Mononuclear cell (primary cell): ENCODE measurements at regions not wholly inside any gene's neighbourhood (a gene's known extent, or its start where the extent isn't known, plus 50 kb on each side); places are given as distances from the start of the nearest gene placed in this dataset.

Experiments used
- H3K27me3 ChIP-seq: 2 replicates; pipeline ENCODE4 v1.6.0; 2011; ENCODE audit warnings: low read length, control low read depth; ENCODE audit not compliant: insufficient read depth
- H3K4me1 ChIP-seq: 2 replicates; pipeline ENCODE4 v1.5.1; 2011; ENCODE audit warnings: mild to moderate bottlenecking, low read length, control low read depth; ENCODE audit not compliant: insufficient read depth
- H3K4me3 ChIP-seq: 2 replicates; pipeline ENCODE4 v1.5.1; 2011; ENCODE audit warnings: mild to moderate bottlenecking, low read length, moderate library complexity
- H3K9me3 ChIP-seq: 2 replicates; pipeline ENCODE4 v1.5.1; 2011; ENCODE audit warnings: low read depth, mild to moderate bottlenecking, control low read depth, low read length

DNA sequence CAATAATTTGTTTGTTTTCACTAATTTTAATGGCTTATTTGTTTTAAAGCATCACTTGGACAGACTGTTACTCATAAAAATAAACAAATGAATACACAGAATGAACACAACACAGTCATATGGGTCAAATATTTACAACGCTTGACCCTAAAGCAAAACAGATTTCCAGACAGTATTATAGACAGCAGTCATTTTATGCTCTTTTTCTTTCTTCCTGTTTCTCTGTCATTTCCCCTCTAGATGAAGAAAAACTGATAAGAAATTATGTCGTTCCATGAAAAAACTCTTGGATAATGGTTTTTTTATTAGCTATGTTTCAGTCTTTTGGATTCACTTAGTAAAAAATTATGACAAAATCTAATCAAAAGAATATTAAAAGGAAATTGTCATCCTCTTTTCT is 297.3 kb upstream of the NEGR1 start:
- Histone ChIP-seq H3K9me3 (no peaks in the 10 kb centered on the region), H3K27me3 (no peaks in the 10 kb centered on the region), H3K4me1 (no peaks in the 10 kb centered on the region), H3K4me3 (no peak overlapping the region)

DNA sequence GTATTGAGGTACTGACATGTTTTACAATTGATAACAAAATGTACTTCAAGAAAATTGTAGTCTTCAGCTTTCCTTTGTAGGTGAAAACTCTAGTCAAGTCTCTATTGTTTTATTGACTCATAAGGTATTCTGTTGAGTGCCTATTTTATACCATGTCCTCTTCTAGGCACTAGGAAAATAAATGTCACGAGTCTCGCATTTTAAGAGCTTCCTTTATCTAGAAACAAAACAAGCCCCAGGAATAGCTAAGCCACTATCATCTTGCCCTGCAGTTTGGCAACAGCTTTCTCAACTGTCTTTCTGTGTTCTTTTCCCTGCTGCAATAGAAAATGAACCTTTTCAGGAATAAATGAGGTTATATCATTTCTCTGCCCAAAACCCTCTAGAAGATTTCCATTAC is 288.5 kb upstream of the NEGR1 start:
- no peaks in the 10 kb centered on the region for H3K9me3 ChIP-seq
- no peaks in the 10 kb centered on the region for H3K4me1 ChIP-seq
- H3K27me3 ChIP-seq, result no peaks in the 10 kb centered on the region
- no peak overlapping the region for H3K4me3 ChIP-seq

DNA sequence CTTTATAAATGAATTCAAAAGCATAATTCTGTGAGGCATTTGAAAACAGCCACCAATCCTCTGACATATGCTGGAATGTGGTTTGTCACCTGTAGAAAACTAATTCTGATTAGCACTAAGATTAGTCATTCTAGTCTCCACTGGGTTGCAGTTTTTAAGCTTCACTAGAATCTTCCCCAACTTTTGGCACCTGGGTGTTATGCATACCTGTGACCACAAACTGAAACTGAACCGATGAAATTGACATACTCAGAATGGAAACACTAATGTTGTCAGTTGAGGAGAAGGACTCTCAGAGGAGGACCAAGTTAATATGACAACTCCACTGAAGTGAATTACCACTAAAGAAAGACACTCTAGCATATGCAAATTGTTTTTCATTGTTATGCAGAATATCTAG is 285.8 kb upstream of the NEGR1 start:
- H3K27me3 ChIP-seq, result no peaks in the 10 kb centered on the region
- H3K4me1 ChIP-seq, result no peaks in the 10 kb centered on the region
- no peaks in the 10 kb centered on the region for H3K9me3 ChIP-seq
- H3K4me3 ChIP-seq, result no peak overlapping the region

DNA sequence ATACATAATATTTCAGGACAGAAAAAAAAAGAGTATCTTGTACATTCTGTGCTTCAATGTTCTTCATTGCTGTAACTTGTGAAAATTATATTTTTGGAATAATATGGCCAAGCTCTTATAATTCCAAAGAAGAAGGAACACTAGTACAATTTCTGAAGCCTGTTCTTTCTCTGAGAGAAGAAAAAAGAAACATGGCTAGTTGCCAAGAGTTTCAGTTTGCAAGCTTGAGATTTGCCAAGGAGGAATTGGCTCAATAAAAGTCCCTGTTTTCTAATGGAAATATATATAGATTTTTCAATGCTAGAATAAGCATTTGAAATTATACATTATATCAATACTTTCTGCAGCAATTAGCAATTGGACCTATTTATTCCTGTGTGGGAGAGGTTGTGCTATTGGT is 285.2 kb upstream of the NEGR1 start:
- Histone ChIP-seq H3K4me3 (no peak overlapping the region), H3K9me3 (no peaks in the 10 kb centered on the region), H3K4me1 (no peaks in the 10 kb centered on the region), H3K27me3 (no peaks in the 10 kb centered on the region)

DNA sequence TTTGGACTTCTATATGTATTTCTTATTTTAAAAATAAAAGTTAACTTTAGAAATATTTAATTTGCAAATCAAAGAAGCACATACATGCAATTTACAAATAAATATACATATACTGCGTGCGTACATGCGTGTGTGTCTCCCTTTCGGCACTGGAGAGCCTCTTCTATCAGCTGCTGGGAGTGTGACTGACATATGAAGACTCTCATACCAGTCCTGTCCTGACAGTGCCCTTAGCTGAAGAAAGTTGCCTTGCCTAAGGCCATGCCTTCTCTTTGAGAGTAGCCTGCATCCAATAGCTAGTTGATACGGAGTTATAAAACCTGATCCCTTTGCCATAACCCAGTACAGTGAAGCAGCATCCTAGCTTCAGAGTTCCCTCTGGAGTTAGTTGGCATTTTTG is 282.4 kb upstream of the NEGR1 start:
- Histone ChIP-seq H3K27me3 (no peaks in the 10 kb centered on the region), H3K9me3 (no peaks in the 10 kb centered on the region)

DNA sequence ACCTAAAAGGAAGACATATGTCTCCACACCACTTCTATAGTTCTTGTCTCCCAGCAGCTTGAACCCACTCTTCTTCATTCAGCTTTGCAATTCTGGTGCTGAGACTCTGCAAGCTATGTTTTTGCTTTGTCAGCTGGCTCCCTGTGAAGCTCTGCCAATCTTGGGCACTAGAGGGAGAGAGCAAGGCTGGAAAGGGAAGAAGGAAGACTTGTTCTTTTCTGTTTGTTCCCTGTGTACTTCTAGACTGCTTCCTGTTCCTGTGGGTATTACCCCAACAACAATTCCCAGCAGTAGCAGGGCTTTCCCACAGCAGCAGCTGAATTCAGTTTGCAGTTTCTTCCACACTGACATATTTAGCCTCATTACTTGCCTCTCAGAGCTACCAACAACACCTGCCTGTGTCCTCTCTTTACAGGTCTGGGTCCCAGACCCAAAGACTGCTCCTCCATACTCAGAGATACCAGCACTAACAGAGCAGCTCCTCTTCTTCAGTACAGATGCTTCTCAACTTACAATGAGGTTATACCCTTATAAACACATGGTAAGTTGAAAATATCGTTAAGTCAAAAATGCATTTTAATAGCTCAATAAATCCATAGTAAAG is 275.2 kb upstream of the NEGR1 start:
- H3K4me1 ChIP-seq, result no peaks in the 10 kb centered on the region
- H3K4me3 ChIP-seq, result no peak overlapping the region
- H3K27me3 ChIP-seq, result no peaks in the 10 kb centered on the region
- H3K9me3 ChIP-seq, result no peaks in the 10 kb centered on the region

More for the DNA sequence above, 282.4 kb upstream of the NEGR1 start:
- Histone ChIP-seq H3K4me1 (no peaks in the 10 kb centered on the region), H3K4me3 (no peak overlapping the region)

DNA sequence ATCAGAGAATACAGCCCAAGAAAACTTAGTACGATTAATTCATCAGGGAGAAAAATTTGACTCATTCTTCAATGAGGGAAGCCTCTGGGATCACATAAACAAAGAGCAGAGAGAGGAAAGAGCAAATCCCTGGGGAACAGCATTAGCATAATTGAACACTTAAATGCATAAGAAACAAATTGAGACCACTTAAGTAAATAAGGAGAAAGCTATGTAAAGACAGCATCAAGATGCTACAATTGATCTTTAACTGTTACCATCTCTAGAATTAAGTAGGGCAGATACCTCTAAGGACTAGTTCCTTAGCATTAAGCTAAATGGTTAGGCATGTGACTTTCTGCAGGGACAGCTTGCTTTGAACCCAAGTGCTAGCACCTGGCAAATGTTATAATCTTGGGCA is 265.1 kb upstream of the NEGR1 start:
- Histone ChIP-seq H3K27me3 (no peaks in the 10 kb centered on the region), H3K4me1 (no peaks in the 10 kb centered on the region), H3K4me3 (no peak overlapping the region), H3K9me3 (no peaks in the 10 kb centered on the region)

DNA sequence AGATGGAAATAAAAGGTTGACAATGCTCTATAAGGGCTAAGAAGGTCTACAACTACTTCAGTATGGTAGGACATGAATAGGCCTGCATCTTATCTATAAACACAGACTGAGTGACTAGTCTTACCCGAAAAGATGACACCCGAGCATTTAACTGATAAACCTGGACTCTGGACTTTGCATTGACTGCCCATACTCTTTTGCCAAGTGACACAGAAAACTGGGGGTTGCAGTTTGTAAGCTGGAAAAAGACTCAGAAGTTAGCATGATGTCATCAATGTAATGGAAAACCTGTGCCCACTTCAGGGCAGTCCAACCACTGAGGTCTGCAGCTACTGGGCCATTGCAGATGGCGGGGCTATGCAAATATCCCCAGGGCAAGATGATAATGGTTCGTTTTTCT is 258.3 kb upstream of the NEGR1 start:
- Histone ChIP-seq H3K9me3 (no peaks in the 10 kb centered on the region), H3K27me3 (no peaks in the 10 kb centered on the region), H3K4me3 (no peak overlapping the region), H3K4me1 (no peaks in the 10 kb centered on the region)

DNA sequence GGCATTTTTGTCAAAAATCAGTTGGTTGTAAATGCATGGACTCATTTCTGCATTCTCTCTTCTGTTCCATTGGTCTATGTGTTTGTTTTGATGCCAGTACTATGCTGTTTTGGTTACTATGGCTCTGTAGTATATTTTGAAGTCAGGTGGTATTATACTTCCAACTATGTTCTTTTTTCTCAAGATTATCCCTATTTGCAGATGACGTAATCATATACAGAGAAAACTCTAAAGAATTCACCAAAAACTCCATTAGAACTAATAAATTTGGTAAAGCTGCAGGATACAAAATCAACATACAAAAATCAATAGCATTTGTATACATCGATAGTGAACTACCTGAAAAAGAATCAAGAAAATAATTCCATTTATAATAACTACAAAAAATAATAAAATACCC is 253.1 kb upstream of the NEGR1 start:
- Histone ChIP-seq H3K4me3 (no peak overlapping the region), H3K9me3 (no peaks in the 10 kb centered on the region), H3K4me1 (no peaks in the 10 kb centered on the region), H3K27me3 (no peaks in the 10 kb centered on the region)

DNA sequence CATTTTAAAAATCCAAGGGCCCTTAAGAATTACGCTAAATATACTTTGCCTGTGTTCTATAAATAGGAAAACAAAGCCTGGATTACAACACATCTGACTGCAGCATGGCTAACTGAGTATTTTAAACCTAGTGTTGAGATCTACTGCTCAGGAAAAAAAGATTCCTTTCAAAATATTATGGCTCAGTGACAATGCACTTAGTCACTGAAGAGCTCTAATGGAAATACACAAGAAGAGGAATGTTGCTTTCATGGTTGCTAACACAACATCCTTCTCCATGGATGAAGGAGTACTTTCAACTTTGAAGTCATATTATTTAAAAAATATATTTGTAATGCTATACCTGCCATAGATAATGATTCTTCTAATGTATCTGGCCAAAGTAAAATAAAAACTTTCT is 248.3 kb upstream of the NEGR1 start:
- no peaks in the 10 kb centered on the region for H3K27me3 ChIP-seq
- H3K4me3 ChIP-seq, result no peak overlapping the region
- H3K9me3 ChIP-seq, result no peaks in the 10 kb centered on the region
- H3K4me1 ChIP-seq, result no peaks in the 10 kb centered on the region

DNA sequence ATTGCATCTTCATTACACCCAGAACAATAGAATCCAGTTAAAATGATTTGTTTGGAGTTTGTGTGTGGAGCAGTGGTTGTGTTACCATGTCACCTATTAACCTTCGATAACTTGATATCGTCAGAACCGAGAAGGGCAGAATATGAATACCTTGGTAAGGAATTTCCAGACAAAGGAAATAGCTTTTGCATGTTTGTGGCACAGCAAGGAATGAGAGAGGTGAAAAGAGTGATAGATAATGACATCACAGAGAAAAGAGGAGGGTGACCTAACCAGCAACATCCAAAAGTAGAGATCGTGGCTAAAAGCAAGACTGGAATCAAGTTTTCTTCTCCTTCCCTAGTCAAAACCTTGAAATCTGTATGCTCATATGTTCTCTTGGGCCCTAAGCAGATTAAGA is 244.6 kb upstream of the NEGR1 start:
- Histone ChIP-seq H3K9me3 (no peaks in the 10 kb centered on the region), H3K27me3 (no peaks in the 10 kb centered on the region), H3K4me3 (no peak overlapping the region), H3K4me1 (no peaks in the 10 kb centered on the region)

DNA sequence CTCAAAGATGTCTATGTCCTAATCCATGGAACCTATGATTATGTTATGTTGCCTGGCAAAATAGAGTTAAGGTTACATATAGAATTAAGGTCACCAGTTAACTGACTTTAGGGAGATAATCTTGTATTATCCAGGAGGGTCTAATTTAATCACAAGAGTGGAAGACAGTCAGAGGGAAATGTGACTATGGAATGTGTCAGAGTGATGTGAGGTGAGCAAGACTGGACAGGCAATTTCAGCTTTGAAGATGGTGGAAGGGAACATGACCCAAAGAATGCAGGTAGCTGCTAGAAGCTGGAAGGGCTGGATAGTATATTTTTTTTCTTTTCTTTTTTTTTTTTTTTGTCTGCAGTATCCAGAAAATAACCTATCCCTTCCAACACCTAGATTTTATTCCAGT is 241.7 kb upstream of the NEGR1 start:
- H3K4me1 ChIP-seq, result no peaks in the 10 kb centered on the region
- H3K27me3 ChIP-seq, result no peaks in the 10 kb centered on the region
- H3K9me3 ChIP-seq, result no peaks in the 10 kb centered on the region
- H3K4me3 ChIP-seq, result no peak overlapping the region

DNA sequence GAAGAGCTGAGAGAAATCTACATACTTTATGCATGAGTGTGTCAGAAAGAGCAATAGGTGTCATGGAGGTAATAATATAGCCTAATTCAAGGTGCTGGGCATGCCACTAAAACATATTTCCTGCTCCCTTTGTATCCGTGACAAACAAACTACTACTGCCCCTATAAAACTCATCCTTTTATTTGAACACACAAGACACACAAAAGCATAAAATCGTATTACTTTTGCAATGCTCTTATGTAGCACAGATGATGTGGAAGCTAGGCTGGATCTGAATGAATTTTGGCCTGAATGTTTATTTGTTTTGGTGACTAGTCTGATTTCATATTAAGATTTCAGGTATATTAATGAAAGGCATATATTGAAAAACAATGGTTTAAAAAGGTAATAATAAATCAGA is 239.3 kb upstream of the NEGR1 start:
- Histone ChIP-seq H3K9me3 (no peaks in the 10 kb centered on the region), H3K4me1 (no peaks in the 10 kb centered on the region), H3K4me3 (no peak overlapping the region)

DNA sequence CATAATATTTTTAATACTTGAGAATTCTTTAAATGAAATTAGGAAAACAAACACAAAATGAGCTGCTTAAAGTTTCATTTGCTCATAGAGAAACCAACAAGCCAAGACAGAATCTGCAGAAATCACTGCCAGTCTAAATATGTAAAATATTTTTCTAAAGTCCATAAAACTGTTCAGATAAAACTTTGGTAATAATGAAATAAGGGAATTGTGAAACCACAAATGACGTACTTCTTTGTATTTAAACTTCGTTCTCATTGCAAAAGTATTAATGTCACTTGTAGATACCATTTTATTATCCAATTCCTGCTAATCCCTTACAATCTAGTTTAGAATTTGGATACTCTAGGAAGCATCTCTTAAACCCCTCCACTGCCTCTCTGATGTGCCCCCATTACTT is 234.5 kb upstream of the NEGR1 start:
- H3K4me3 ChIP-seq, result no peak overlapping the region

More for the DNA sequence above, 239.3 kb upstream of the NEGR1 start:
- no peaks in the 10 kb centered on the region for H3K27me3 ChIP-seq

DNA sequence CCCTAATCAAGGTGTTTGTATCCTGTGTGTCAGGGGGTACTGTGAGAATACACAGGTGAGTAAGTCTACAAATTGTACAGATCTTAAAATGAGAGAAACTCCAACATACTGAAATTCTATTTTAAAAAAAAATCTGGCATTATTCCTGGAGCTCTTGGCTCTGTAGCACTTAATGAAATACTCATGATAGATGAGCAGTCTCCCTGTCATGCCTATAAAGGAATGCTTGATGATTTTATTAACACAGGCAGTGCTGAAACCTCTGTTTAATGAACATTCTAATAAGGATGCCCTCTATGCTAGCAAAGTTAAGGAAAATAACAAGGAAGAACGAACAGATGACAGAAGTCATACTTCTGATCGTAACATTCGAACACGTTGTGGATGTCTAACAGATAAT is 233.9 kb upstream of the NEGR1 start:
- Histone ChIP-seq H3K9me3 (no peaks in the 10 kb centered on the region), H3K27me3 (no peaks in the 10 kb centered on the region), H3K4me3 (no peak overlapping the region), H3K4me1 (no peaks in the 10 kb centered on the region)

More for the DNA sequence above, 234.5 kb upstream of the NEGR1 start:
- H3K27me3 ChIP-seq, result no peaks in the 10 kb centered on the region
- no peaks in the 10 kb centered on the region for H3K9me3 ChIP-seq
- no peaks in the 10 kb centered on the region for H3K4me1 ChIP-seq

DNA sequence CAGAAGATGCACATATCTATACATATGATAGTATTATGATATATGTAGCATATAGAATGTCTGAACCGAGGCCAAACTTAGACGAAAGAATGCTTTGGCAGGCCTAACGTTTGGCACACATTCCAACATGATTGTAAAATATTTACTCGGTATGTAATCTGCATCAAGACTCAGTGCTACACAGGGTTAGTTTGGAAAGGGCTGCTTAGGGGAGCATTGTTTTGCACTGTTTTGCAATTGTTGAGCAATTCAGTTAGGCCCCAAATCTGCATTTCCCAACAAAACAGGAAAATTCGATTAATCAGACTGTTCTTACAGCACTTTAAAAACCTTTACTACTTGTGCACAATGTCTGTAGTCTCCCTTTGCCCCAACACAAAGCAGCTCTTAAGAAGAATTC is 216.0 kb upstream of the NEGR1 start:
- Histone ChIP-seq H3K27me3 (no peaks in the 10 kb centered on the region), H3K4me1 (no peaks in the 10 kb centered on the region), H3K4me3 (no peak overlapping the region), H3K9me3 (no peaks in the 10 kb centered on the region)
